Kidney glomerular epithelial cell (primary cell): ENCODE measurements at regions not wholly inside any gene's neighbourhood (a gene's known extent, or its start where the extent isn't known, plus 50 kb on each side); places are given as distances from the start of the nearest gene placed in this dataset.

Source experiments
- DNase-seq: peaks from one replicate; lab custom pipeline; 2025; lab: John Stamatoyannopoulos, UW

GRCh38 chr12:42673535-42673934 lies 84.0 kb upstream of the PRICKLE1 start:
- DNase-seq = no peak

DNA sequence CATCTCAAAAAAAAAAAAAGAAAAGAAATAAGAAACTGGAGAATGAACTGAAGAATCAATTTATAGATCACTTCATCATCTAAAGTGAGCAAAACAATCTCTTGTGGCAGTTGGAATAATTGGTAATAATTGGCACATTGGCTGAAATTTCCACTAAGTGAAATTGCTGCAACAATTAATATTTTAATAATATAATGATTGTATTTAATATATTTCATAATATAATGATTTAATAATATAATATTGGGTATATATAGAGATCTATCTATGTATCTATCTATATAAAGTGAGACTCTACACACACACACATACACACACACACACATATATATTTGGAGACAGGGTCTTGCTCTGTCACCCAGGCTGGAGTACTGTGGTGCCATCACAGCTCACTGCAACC lies 81.2 kb upstream of the PRICKLE1 start:
- DNase-seq = no peak

GRCh38 chr12:42669553-42669952 lies 80.0 kb upstream of the PRICKLE1 start:
- peak; percentile 28 for DNase-seq

GRCh38 chr12:42666671-42667243 lies 77.2 kb upstream of the PRICKLE1 start:
- no peak for DNase-seq

- no peak for DNase-seq
Observed at GRCh38 chr12:42663621-42664020, 74.1 kb upstream of the PRICKLE1 start.

GRCh38 chr12:42660968-42661937 lies 71.7 kb upstream of the PRICKLE1 start:
- no peak for DNase-seq

DNA sequence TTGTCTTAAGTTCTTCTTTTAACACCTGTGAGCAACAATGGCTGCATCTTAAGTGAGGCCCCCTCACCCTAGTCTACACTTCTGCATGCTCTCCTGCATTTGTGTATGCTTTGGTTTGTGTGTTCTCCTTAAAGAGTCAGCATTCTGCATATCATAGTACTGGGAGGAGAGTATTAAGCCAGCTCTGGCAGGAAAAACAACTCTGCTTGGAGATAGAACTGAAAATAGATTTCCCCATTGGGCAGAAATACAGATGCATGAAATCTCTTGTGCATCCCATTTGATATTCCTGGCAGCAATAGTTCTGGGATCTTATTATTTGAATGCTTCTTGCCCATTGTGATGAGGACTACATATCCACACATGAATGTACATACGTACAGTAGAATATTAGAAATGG lies 70.6 kb upstream of the PRICKLE1 start:
- no peak for DNase-seq

DNA sequence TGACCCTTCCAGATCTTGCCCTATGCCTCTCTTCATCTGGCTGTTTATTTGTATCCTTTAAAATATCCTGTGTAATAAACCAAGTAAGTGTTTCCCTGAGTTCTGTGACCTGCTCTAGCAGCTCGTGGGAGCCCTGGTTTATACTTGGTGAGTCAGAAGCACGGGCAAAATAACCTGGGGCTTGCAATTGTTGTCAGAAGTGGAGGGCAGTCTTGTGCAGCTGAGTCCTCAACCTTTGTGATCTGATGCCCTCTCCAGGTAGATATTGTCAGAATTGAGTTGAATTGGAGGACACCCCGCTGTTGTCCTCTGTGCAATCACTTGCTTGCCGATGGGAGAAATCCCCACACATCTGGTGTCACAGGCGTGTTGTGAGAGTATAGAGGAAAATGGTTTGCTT lies 62.5 kb upstream of the PRICKLE1 start:
- peak; percentile 14 for DNase-seq

DNA sequence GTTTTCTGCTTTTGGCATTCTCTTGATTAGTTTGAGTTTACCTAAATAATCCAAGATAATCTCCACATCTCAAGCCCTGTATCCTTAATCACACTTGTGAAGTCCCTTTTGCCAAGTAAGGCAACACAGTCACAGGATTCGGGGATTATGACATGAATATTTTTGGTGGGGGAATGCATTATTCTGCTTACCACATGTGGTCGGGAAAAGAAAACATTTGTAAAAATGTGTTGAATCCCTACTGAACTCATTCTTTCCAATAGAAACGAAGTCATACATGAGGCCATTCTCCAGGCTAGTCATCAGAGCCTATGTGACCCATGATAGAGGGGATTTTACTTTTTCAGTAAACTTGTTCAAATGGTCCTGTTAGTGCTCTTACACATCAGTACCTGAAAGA lies 58.5 kb upstream of the PRICKLE1 start:
- no peak for DNase-seq

DNA sequence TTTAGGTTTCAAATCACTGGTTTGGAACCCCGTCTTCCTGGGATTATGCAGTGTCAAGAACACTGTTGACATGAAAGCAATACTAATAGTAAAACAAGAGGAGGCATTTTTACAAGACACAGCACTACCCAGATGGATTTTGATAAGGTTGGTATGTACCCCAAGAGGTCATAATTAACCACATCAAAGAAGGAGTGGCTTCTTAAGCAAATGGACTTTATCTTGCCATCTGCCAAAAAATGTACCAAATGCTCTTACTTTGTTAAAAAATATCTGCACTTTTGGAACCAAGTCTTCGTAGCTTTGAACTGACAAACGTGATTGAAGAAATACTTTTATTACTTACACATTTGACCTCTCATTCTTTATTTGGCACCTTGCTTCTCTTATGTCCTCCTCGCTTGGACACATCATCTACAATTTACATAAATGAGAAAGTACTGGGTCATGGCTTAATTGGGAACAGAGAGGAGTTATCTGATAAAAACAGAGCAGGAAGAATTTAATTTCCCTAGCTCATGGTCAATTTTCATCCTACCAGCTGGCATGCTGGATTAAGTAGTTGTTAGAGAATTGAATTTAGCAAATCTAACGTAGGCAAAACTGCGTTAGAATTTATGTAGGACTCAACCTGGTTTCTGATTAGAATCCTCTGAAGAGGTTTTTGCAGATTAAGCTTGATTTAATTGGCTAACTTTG lies 54.5 kb upstream of the PRICKLE1 start:
- DNase-seq = no peak

DNA sequence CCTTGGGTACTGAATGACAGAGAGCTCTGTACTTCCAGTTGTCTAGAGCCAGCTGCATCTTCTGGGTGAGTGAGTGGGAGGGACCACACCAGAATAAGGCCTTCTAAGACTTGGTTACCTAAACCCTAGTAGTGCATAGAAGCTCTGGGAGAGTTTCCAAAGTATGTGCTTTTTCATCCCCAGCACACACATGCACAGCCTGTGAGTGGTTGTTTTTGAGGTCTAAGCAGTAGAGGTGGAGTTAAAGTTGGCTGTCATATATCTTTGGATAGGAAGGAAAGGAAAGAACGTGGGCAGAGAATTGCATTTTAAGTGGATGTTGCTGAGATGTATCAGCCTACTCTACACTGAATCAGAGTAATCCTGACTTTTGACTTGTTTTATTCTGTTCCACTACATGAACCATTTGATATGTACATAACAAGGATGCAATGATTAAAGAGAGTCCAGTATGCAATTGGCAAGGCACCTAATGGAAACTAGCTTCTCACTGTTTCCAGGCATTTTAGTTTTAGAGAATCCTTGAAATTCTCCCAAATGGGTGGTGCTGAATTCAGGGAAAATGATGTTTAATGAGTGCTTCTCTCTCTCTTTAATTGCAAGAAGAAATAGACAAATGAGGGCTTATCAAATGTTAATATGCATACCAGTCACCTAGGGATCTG lies 51.8 kb upstream of the PRICKLE1 start:
- no peak for DNase-seq

- DNase-seq = no peak
Observed at GRCh38 chr12:42640391-42640790, 50.8 kb upstream of the PRICKLE1 start.

DNA sequence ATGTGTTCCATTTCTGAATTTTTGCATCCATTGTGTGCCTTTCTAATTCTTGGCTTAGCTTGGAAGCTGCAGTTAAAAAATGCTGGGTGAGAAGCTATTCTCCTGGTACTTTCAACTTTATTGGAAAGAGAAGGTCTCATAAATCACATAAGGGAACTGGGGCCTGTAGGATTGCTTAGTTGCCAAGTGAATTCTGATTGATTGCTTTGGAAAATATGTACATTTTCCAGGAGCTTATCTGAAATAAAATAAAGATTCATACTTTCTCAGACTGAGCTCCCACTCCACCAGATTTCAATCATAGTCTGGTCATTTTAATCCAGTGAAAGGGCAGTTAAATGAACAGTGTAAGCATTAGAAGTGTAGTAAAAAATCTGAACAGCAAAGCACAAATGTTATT lies 50.0 kb upstream of the PRICKLE1 start:
- DNase-seq = no peak
